Glomerular visceral epithelial cell (primary cell): ENCODE measurements at regions not wholly inside any gene's neighbourhood (a gene's known extent, or its start where the extent isn't known, plus 50 kb on each side); places are given as distances from the start of the nearest gene placed in this dataset.

Experiments
- DNase-seq: peaks from one replicate; pipeline ENCODE4 v3.0.0-alpha.2; 2016; ENCODE audit errors: extremely low spot score

DNA sequence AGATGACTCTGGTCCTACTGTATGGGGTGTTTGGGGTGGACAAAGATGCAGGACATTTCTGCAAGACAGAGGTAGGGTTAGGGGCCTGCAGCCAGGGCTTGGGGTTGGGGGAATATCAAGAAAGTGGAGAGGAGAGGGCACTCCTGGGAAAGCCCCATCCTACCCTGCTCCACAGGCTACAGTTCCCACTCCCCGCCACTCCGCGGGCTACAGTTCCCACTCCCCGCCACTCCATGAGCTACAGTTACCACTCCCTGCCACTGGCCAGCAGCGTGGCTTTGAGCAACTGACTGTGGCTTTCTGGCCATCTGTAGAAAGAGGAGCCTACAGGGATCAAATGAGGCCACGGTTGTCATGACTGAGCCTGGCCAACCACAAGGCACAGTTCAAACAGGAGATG is 93.8 kb upstream of the GRIK3 start:
- no peak for DNase-seq

DNA sequence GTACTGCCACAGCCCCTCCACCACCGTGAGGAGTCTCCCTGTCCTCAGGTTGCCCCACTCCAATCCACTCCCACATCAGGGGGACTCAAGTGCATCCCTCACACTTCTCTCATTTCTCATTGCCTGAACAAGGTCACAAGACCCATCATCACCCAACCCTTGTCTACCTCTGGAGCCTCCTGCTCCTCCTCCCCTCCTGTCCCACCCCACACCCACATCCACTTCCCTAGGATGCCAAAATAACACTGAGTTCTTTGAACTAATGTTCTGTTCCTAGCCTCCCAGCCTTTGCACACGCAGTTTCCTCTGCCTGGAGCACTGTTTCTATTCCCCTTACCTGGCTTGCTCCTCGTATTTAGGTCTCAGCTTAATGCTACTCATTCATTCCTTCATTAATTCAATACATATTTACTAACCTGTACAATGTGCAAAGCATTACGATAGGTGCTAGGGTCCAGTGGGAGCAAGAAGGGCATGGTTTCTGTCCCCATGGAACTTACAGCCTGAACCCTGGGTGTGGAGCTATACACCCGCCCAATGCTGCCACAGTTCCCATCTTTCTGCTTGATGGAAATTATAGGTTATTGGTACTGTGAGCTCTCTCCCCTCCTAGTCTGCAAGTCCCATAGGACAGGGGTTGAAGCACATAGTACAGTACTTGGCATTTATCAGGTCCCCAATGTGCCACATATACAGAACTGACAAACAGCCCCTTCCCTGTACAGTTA is 96.1 kb upstream of the GRIK3 start:
- no peak for DNase-seq

DNA sequence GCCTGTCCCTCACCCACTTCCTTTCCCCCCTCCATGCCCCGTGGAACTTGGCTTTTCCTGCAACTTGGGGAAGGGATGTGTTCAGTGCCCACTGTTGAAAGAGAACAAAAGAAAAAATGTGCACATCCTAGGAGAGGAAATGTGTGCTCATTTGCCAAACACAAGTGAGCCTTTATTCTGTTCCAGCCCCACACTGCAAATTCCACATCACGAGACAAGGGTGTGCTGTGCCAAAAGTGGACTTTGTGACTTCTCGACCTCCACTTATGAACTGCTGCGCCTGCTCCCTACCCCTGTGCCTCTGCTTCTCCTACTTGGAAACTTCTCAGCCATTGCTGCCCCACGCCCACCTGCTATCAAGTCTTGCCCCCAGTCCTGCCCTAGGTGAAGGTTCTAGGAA is 97.0 kb upstream of the GRIK3 start:
- no peak for DNase-seq

DNA sequence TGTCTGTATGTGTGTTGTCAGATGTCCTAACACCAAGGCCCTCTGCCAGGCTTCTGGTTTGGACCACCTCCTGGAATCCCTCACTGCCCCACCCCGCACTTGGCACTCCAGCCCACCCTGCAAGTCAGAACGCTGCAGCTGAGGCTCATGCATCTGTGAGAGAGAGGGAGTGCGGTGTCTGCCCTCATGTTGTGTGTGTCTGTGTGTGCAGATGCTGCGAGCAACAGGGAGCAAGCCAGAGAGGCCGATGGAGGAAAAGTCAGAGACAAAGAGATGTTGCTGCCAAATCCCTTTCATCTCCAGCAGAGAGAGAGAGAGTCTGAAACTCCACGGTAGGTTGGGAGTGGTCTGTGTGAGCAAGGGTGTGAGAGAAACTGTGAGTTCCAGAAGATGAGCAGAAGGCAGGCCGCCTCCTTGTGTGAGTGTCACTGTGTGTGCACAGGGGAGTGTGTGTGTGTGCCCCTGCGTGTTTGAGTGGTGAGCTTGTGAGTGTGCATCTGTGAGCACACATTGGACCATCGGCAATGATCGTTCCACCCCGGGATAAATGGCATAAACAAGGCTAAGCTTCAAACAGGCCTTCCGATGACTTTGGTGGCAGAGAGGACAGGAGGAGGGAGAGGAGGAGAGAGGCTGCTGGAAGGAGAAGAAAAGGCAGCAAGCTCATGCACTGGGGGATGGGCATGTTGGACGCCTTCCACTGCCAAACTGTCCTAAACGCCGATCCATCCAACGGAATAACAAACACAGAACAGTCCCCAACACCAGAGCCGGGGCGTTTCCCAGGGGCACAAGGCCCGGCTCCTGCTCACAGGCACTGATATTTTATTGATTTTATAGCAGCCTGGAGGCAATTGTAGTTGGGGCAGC is 99.2 kb upstream of the GRIK3 start:
- DNase-seq: no peak

DNA sequence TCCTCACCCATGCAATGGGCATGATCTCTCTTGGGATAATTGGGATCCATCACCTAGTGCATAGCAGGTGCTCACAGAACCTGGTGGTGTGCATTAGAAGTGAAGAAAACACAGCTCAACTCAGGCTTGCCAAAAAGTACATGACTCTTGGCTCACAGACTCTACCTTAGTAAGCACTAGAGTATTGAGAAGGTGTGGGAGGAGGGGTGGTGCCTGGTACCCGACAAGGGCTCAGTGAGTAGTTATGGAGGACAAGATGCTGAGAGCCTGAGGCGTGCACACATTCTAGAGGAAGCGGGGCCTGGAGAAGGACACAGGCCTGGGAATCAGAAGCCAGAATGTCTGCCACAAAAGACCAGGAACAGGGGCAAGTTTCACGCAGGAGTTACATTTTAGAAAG is 100.3 kb upstream of the GRIK3 start:
- no peak for DNase-seq

DNA sequence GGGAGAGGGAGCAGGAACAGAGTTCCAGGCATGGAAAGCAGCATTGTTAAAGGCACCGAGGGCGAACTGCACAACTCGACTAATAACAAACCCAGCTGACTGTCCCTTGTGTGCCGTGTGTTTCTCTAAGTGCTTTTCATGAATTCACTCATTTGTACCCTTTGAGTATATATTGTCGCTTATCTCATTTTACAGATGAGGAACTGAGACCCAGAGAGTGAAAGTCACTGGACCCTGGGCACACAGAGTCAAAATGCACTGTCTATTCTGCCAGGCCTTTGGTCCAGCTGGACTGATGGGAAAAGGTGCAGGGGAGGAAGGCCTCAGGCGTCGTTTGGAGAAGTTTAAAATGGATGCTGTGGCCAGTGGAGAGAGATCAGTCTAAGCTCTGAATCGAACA is 100.7 kb upstream of the GRIK3 start:
- no peak for DNase-seq

DNA sequence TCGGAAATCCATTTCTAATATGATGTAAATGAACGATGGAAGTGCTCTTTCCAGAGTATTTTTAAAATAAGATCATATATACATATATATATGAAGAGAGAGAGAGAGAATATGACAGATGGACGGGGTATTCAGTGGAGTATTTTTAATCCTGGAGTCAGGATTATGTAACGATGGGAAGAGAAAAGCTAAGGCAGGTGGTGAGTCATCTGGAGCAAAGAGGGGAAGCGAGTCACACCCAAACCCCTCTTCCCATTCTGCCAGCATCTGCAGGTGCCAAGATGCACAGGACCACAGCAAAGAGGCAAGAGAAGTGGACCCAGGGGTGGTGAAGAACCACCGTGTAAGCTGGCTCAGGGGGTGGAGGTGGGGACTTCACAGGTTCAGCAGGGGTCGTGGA is 102.7 kb upstream of the GRIK3 start:
- DNase-seq: no peak

DNA sequence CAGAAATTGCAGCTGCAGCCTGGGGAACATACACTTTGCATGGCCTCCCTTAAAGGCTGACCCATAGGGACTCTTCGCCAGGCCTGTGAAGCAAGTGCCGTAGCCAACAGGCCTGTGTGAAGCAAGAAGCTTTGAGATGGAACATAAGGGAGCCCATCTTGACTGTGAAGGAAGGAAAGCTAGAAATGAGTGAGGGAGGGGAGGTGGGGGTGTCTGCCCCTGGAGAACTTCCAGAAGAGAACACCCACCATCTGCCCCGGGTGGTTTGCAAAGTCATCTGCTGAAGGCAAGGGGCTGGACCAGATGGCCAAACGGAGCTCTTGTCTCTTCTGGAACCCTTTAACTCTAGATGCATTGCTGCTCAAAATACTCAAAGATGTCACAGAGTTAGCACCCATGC is 103.3 kb upstream of the GRIK3 start:
- no peak for DNase-seq

DNA sequence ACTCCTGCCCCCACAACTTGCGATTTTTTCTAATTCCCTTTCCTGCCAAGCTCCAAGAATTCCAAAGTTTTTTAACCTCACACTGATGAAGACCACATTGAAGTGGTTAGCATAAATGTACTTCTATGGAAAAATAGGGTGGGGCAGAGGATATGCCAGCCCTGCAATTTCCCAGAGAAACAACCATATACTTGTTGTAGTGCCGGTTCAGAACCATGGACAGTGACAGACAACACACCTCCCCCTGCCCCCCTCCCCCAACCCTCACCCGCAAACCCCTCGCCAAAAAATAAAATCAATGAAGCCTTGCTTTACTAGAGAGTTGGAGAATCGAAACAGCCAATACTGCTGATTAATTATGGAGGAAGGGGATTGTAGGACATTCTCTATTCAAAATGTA is 109.5 kb upstream of the GRIK3 start:
- DNase-seq: no peak

DNA sequence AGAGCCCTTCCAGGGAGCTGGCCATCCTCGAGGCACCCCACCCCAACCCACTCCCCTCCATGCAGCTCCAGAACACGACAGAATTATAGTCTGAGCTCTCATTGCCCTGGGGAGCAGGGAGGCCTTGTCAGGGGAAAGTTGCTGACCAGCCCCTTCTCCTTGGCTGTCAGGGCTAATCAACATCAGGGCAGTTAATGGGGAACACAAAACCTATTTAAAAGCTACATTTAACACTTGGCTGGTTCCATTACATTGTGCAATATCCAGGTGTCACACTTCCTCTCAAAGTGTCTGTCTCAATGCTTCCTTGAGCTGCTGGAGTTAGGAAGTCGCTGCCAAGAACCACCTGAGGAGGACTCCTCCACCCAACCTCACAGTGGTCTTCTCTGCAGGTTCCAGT is 111.8 kb upstream of the GRIK3 start:
- DNase-seq: no peak

DNA sequence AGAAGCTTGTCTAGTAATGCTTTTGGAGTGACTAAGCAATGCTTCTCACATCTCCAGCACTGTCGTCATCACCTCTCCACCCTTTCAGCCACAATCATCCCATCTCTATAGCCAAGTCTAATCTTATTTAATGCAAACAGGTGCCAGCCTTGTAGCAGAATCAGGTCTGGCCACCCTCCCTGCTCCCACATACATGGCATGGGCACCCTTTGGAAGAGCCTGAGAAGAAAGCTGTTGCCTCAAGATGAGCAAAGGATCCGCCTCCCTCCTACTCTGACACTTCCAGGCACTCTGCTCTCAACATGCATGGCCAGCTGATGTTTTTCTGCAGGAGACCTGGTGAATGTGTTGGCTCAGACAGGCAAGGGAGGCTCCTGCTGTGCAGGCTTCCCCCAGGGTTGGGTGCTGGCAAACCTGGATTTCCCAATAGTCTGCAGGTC is 113.1 kb upstream of the GRIK3 start:
- DNase-seq: no peak

DNA sequence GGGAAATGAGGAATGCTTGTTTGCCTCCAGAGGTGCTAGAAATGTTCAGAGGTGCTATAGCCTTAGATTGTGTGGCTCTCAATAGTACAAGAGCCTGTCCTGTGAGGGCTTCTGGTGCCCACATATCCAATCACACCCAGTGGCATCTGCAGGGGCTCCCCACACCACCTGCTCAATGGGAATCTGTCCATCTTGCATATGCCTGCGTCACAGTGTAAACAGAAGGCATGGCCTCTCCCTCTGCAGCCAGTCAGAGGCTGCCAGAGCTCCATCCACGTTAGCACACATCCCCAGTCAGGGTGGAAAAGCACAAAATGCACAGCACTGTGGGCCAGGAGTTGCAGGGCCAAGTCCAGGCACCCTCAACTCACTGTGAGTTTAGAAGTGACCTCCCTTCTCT is 113.6 kb upstream of the GRIK3 start:
- no peak for DNase-seq

DNA sequence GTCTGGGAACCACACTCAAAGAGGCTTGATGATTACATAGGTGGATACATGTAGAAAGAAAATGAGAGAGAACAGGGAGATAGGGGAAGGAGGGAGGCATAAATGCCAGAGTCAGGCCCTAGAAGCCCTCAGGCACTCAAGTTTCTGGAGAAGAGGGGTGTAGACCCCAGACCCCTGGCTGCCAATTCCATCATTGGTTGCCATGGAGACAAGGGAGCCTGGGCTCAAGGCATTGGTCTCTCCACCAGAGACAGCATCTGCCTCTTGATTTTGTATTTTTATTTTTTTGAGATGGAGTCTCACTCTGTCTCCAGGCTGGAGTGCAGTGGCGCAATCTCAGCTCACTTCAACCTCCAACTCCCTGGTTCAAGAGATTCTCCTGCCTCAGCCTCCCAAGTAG is 114.3 kb upstream of the GRIK3 start:
- DNase-seq: no peak

DNA sequence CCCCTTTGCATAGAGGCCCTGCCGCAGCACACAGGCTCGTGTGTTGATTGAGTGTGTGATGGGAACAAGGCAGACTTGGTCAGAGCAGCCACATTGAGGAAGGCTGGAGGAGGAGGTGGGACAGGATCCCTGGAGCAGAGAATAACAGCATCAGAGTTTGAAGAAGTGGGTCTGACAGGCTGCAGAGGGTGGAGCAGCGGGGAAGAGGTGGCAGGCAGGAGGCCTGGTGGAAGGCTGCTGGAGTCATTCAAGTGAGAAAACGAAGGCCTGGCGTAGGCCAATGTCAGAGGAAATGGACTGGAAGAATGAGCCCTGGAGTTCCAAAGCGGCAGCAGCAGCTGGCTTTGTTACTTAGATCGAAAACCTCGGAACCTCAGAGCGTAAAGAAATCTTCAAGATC is 115.0 kb upstream of the GRIK3 start:
- DNase-seq: no peak

DNA sequence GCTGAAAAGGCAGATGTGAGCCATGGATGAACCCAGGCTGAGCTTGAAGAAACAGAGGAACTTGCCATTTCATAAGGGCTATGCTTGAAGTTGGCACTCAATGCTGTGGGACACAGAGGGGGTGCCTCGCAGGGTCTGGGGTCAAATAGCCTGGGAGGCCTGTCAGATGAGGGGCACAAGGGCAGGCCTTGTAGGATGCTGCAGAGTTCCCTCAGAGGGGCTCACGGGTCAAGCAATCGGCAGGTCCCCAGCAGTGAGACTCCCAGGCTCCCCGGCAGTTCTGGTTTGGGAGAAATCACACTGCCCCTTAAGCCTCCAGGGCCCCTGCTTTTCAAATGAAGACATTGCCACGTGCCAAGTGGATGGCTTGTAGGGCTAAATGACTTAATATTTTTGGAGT is 116.7 kb upstream of the GRIK3 start:
- DNase-seq: no peak

DNA sequence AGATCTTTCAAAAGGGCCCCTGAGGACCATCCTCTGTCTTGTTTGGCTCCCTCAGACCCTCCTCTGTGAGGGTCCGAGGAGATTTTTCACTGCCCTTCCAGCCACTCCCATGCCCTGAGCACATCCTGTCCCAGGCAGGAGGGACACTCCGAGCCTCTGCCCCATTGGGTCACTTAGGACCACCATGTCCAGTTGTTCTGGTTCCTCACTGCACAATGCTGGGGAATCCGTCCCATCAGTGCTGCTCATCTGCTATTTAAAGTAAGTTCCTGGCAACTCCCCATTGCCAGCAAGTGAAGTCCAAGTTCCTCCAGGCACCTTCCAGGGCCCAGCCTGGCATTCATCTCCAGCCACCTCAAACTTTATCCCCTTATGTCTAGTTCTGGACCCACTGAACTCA is 117.5 kb upstream of the GRIK3 start:
- no peak for DNase-seq

DNA sequence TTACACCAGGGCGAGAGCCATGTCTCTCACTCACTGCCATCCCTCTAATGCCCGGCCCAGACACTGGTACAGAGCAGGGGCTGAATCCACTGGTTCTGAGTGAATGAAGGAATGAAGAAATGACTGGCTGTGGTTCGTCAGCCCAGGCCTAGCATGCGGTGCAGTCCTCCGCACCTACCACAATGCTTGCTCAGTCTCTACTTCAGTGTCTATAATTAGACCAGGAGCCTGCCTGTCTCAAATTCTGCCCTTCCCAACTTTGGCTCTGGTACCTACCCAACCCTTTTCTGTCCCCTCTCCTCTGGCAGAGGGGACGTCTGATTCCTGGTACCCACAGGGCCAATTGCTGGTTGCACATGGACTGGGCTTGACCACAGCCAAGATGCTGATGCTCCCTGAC is 118.2 kb upstream of the GRIK3 start:
- no peak for DNase-seq

DNA sequence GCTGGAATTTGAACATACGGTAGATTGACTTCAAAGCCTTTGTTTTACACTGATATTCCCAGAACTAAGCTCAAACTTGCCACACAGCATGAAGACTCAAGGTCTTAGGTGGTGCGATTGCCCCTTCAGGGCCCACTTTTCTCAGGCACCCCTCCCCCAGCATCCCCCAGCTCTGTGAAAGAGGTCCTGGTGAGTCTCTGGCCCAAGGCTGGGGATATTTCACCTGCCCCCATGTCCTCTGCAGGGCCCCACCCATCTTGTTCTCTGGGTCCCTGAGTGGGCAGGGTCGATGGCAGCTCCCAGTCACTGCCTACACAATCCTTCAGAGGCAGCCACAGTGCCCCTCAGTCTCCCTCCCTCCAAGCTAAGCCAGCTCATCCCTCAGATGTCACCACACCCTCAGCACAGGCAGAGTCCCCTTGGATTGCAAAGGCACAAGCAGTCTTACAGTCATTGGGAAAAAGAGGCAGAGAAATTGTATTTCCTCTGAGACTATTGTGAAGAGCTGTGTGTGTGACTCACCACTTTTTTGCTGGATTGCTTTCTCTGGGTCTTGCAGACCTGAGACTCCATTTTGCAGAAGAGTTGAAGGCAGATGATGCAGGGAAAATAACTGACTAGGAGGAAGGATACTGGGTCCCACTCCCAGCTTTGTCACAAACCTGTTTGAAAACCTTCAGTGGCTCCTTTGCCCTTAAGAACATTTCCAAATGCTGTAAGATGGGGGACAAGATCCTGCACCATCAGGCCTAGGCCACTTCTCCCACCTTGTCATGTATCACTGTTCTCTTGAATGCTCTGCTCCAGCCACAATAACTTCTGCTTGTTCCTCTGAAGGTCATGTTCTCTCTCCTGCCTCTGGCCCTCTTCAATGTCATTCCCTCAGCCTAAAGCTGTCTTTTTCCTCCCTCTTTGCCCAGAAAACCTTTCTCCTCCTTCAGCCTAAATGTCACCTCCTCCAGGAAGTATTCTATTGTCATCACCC is 119.1 kb upstream of the GRIK3 start:
- no peak for DNase-seq

DNA sequence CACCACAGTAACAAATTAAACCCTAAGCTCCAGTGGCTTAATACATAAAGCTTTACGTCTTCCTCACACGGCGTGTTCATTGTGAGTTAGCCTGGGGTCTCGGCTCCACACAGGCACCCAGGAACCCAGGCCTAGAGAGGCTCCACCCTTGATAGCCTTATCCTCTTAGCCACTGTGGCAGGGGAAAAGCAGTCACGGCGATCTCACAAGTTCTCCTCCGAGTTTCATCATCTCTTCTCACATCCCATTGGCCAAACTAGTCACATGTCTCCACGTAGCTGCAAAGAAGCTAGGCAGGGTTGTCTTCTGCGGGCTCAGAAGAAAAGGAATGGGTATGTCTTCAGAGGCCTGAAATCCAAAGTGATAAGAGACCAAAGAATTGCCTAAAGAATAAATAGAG is 122.3 kb upstream of the GRIK3 start:
- no peak for DNase-seq

DNA sequence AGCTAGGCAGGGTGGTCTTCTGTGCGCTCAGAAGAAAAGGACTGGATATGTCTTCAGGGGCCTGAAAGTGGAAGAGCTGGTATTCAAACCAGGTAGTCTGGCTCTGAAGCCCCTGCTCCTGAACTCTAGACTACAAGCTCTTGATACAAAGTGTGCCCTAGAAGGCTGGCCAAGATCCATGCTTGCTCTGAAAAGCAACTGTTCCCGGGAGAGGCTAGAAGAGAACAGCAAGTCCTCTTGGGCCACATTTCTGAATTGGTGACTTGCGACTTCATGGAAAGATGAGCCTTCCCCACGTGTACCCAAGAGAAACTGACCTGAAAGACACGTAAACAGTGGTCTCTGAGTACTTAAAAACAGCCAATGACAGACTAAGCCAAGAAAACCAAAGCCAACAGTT is 123.3 kb upstream of the GRIK3 start:
- DNase-seq: no peak

DNA sequence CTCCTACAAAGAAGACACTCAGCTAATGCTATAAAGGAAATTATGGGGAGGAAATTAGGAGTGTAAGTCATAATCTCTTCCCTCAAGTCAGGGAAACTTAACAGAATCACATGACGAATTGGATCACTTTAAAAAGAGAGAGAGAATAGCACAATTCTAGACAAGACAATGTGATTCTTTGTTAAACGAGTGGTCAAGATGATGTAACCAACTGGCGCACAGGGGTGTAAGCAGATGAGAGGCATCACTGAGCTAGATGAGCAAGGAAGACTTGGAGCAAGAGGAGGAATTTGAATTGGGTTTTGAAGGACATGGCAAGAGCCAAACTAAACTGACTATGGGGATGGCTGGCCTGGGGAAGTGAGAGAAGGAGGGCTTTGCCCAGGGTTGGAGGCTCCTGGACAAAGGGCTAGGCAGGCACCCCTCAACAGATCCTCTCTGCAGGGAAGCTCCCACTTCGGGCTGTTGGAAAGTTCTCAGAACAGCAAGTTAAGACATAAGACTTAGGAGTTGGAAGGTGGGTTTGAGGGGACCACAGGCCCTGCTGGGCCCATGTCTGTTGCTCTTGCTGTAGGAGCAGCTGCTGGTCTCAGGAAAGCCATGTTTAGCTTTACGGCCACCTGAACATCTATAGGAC is 123.9 kb upstream of the GRIK3 start:
- DNase-seq: no peak

DNA sequence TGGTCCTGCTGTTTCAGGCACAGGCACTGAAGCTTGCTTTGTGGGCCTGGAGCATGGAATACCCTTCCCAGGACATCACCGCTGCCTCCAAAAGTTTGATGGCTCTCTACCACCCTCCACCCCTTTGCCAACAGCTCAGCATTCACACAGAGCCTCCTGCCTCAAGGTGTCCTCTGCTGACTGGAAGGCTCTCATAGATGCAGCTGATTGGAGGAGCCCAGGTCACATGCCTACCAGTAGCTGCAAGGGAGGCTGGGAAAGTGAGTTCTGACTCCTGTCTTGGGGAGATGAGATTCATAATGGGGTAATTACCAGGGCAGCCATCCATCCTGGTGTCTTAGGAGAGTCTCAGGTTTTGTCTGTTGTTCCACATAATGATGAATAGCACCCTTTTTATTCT is 124.8 kb upstream of the GRIK3 start:
- DNase-seq: no peak
